Stimulated activated CD8-positive, alpha-beta memory T cell treated with anti-CD3 and anti-CD28 coated beads, Interleukin-7, amount 100 ng/mL, for 48 hours (primary cell): ENCODE measurements at regions not wholly inside any gene's neighbourhood (a gene's known extent, or its start where the extent isn't known, plus 50 kb on each side); places are given as distances from the start of the nearest gene placed in this dataset.

ENCODE experiments used
- DNase-seq, 2 donors: peaks; one replicate each; pipeline ENCODE4 v3.0.0-alpha.2; 2020; ENCODE audit warnings: low read depth in 1 of 2; ENCODE audit errors: extremely low read depth in 1 of 2

GRCh38 chr7:41255113-41255512 lies 447.8 kb downstream of the INHBA start:
- DNase-seq, result no peak

DNA sequence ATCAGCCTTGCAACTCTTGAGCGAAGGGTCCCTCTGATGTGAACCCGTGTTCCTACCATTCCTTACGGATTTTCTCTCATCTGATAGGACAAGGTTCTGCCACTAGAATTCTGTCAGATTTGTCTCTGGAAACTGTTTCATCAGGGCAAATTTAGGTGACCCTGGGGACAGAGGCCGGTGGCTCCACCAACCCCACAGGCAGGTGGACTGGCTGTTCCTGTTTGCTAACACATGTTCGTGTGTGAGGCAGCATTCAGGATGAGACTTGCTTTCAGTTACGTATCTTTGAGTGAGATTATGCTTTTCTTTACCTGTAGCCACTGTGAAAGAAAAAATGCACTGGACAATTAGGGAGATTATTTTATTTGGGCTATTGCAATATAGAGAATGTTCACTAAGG lies 449.9 kb downstream of the INHBA start:
- DNase-seq, result no peak

- DNase-seq, result no peak
These were observed 450.3 kb downstream of the INHBA start for GRCh38 chr7:41252551-41252950.

- no peak for DNase-seq
These were observed 455.6 kb downstream of the INHBA start for GRCh38 chr7:41247143-41247865.

DNA sequence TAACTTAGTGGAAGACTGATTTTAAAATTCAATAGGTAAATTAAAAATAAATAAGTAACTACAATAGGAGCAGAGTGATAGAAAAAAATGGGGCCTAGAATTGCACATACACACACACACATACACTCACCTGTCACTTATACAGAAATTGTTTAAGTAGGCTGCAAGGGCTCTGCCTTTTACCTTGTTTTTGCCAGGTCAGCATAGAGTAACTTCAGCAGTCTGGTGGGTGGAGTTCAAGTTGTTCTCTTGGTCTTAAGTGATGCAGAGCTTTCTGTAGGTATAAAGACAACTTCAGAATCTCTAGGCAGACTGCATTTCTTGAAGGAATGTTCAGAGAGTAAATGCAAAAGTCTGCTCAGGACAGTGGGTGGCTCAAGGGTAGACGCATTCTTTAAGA lies 457.0 kb downstream of the INHBA start:
- DNase-seq, result no peak

- no peak for DNase-seq
These were observed 458.6 kb downstream of the INHBA start for GRCh38 chr7:41244246-41244645.

- no peak for DNase-seq
These were observed 461.2 kb downstream of the INHBA start for GRCh38 chr7:41241641-41242040.

DNA sequence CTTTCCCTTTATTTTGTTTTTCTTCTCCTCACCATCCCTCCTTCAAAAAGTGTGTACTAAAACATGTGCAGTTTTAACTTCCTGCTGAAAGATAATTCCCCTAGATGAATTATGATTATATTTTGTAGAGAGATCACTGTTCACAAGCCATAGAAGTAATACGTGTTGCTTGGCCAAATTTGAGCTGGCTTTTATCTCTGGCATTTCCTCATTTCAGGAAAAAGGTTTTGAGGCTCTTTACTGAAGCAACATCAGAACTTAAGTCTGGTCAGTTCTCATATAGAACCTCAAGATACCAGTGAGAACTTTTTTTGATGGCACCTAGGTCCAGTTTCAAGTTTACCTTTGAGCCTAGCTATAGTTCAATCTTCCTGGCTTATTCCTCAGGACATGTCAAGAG lies 463.3 kb downstream of the INHBA start:
- no peak for DNase-seq

- no peak for DNase-seq
These were observed 464.0 kb downstream of the INHBA start for GRCh38 chr7:41238851-41239331.

GRCh38 chr7:41237956-41238355 lies 464.9 kb downstream of the INHBA start:
- DNase-seq, result no peak

DNA sequence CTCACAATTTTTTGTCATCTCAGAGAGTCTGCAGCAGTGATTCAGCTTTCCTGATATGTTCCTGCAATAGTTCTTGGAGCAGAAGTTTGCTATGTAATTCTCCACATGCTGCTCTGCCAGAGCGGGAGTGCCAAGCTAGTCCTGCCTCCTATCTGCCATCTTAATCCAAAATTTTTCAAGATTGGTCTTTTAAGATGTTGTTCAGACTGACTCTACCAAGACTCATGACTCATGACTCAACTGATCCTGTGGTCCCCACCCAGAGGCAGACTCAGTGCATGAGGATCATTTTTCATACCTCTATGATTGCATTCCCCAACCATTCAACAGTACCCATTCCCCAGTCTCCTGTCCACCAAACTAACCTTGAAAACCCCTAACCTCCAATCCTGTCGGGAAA lies 470.8 kb downstream of the INHBA start:
- DNase-seq, result no peak

- no peak for DNase-seq
These were observed 478.7 kb downstream of the INHBA start for GRCh38 chr7:41224063-41224763.

DNA sequence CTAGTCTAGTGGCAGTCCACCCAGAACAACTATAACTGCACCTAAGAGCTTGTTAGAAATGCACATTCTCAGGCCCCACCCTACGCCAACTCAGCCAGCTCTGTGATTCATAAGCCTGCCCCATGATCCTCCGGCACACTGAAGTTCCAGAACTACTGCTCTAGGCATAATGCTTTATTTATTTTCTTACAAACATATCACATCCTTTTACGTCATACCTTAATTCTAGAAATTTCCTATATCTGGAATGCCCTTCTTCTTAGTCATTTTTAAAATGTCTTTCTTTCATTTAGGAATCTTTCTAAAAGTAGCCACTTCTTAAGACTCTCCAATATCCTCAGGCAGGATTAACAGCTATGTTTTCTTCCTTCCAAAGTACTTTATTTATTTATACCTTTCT lies 480.1 kb downstream of the INHBA start:
- no peak for DNase-seq

DNA sequence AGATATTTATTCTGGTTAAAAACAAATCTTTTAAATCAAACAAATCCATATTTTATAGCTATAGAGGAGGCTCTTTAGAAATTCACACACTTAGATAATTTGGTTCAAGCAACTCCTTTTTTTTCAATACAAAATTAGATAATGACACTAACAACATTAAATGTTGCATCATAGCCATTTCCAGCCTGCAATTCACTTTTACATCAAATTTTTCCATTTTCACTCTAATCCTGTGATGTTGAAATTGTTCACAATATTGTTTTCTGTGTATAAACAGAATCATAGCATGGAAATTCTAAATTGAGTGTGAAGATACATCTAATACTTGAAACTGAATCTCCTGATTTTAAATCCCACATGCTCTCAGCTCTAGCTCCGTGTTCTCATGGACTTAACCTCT lies 482.6 kb downstream of the INHBA start:
- DNase-seq, result no peak

DNA sequence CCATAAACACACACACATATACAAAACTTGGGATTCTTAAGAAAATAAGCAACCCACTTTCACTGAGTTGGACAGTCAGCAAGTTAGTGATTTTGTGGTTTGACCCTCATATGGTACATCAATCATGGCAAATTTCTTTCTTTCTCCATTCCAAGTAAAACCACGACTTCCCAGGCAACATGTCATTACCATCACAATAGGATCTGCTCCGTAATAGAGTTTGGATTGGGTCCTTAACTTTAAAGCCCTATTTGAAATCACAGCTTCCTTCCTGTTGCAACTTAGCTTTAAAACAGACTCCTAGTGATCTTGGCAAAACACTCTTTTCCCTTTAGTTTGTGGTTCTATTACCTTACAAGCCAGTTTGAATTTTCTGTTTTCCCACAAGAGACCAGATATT lies 483.6 kb downstream of the INHBA start:
- DNase-seq, result no peak

- DNase-seq, result no peak
These were observed 485.6 kb downstream of the INHBA start for GRCh38 chr7:41217306-41217705.

GRCh38 chr7:41207141-41207540 lies 495.7 kb downstream of the INHBA start:
- no peak for DNase-seq

DNA sequence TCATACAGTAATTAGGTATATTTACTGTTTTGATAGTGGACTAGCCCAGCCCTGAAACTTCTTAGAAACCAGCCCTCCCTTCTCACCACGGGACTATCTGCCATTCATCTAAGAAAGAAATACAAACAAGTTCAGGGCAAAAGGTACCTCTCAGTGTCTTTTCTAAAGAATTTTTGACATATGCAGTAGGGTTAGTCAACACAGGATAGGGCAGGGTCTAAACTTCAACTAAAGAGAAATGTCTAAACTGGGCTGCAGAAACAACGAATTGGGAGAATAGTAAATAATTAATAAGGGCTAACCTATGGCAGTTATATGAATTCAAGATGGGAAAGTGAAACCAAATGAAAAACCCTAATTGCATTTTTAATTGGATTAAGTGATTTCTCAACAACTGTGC lies 496.6 kb downstream of the INHBA start:
- DNase-seq, result no peak

DNA sequence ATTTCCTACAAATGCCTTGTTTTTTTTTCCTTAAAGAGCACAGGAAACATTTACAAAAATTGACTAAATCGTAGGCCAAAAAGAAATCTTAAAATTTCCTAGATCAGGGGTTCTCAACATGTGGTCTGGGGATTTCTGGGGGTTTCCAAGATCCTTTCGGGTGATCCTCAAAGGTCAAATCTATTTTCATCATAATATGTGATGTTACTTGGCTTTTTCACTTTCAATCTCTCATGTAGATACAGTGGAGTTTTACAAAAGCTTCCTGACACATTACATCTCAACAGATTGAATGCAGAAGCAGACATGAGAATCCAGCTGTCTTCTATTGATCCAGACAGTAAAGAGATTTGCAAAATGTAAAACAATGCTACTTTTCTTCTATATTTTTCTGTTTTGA lies 497.3 kb downstream of the INHBA start:
- no peak for DNase-seq

DNA sequence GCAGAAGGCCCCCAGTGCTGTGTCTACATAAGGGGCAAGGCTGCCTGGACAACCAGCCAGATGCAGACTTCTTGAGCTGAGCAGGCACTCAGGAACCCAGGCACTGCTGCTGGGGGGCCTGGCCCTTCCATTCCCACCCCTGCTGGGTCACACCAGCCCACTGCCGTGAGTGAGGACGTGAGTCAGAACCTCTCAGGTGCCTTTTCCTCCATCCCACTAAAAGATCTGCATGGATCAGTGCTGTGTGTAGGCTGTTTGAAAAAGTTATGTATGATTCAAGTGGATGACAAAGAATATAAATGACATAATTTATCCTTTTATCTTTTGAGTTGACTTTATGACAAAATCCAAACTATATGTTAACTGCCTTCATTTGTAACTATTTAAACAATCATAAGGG lies 499.3 kb downstream of the INHBA start:
- no peak for DNase-seq

- DNase-seq, result no peak
These were observed 501.9 kb downstream of the INHBA start for GRCh38 chr7:41201021-41201420.

- no peak for DNase-seq
These were observed 503.8 kb downstream of the INHBA start for GRCh38 chr7:41199136-41199535.

- no peak for DNase-seq
These were observed 504.4 kb downstream of the INHBA start for GRCh38 chr7:41198502-41198901.
